Stimulated activated CD4-positive, alpha-beta T cell treated with anti-CD3 and anti-CD28 coated beads, Interleukin-4, amount 100 ng/mL, for 4 hours (primary cell): ENCODE measurements at regions not wholly inside any gene's neighbourhood (a gene's known extent, or its start where the extent isn't known, plus 50 kb on each side); places are given as distances from the start of the nearest gene placed in this dataset.

Experiments
- DNase-seq, 2 experiments: peaks; one replicate each; pipeline ENCODE4 v3.0.0-alpha.2; 2020

GRCh38 chr10:44326474-44327030, 58.3 kb downstream of the CXCL12 start:
- DNase-seq = no peak

- no peak for DNase-seq
These were observed 59.1 kb downstream of the CXCL12 start for GRCh38 chr10:44325596-44326307.

GRCh38 chr10:44325157-44325556, 59.7 kb downstream of the CXCL12 start:
- DNase-seq = no peak

GRCh38 chr10:44323838-44324237, 61.1 kb downstream of the CXCL12 start:
- no peak for DNase-seq

GRCh38 chr10:44322137-44322536, 62.8 kb downstream of the CXCL12 start:
- no peak for DNase-seq

- no peak for DNase-seq
These were observed 64.1 kb downstream of the CXCL12 start for GRCh38 chr10:44320756-44321155.

- DNase-seq = no peak
These were observed 67.0 kb downstream of the CXCL12 start for GRCh38 chr10:44317856-44318255.

GRCh38 chr10:44316922-44317215, 68.0 kb downstream of the CXCL12 start:
- no peak for DNase-seq

GRCh38 chr10:44316187-44316921, 68.5 kb downstream of the CXCL12 start:
- DNase-seq = no peak

- DNase-seq = no peak
These were observed 70.0 kb downstream of the CXCL12 start for GRCh38 chr10:44314802-44315460.

GRCh38 chr10:44313761-44314165, 71.1 kb downstream of the CXCL12 start:
- DNase-seq = no peak

GRCh38 chr10:44312401-44312800, 72.5 kb downstream of the CXCL12 start:
- no peak for DNase-seq

GRCh38 chr10:44311563-44312051, 73.3 kb downstream of the CXCL12 start:
- no peak for DNase-seq

- peak; percentile 40 to 60 for DNase-seq
These were observed 73.9 kb downstream of the CXCL12 start for GRCh38 chr10:44310762-44311562.

- DNase-seq = no peak
These were observed 74.7 kb downstream of the CXCL12 start for GRCh38 chr10:44309939-44310761.

GRCh38 chr10:44309361-44309760, 75.5 kb downstream of the CXCL12 start:
- no peak for DNase-seq

GRCh38 chr10:44308935-44309334, 76.0 kb downstream of the CXCL12 start:
- DNase-seq = no peak

- no peak for DNase-seq
These were observed 77.2 kb downstream of the CXCL12 start for GRCh38 chr10:44307691-44308090.

GRCh38 chr10:44306762-44307161, 78.1 kb downstream of the CXCL12 start:
- DNase-seq = no peak

GRCh38 chr10:44306147-44306710, 78.7 kb downstream of the CXCL12 start:
- no peak for DNase-seq

GRCh38 chr10:44301781-44302355, 83.0 kb downstream of the CXCL12 start:
- DNase-seq = no peak
